Trophoblast cell (in vitro differentiated cells and primary cell): ENCODE measurements at regions not wholly inside any gene's neighbourhood (a gene's known extent, or its start where the extent isn't known, plus 50 kb on each side); places are given as distances from the start of the nearest gene placed in this dataset.

Source experiments
- DNase-seq, 2 donors: peaks; one replicate each; pipeline ENCODE4 v3.0.0-alpha.2; 2016
- H2AFZ ChIP-seq: 2 replicates; pipeline ENCODE4 v1.6.1; 2013; ENCODE audit warnings: low read length, moderate library complexity, mild to moderate bottlenecking; ENCODE audit not compliant: insufficient read depth, poor library complexity
- H2AK5ac ChIP-seq: 2 replicates; pipeline ENCODE4 v1.6.1; 2013; ENCODE audit warnings: mild to moderate bottlenecking, low read length
- H2BK120ac ChIP-seq: 2 replicates; pipeline ENCODE4 v1.6.1; 2013; ENCODE audit warnings: low read length, mild to moderate bottlenecking, moderate library complexity; ENCODE audit not compliant: insufficient read depth, poor library complexity
- H2BK12ac ChIP-seq: 2 replicates; pipeline ENCODE4 v1.6.1; 2013; ENCODE audit warnings: mild to moderate bottlenecking, low read length, moderate library complexity
- H2BK5ac ChIP-seq: 2 replicates; pipeline ENCODE4 v1.6.1; 2013; ENCODE audit warnings: low read length, low read depth, moderate library complexity, mild to moderate bottlenecking; ENCODE audit not compliant: poor library complexity
- H3K14ac ChIP-seq: 2 replicates; pipeline ENCODE4 v1.6.1; 2013; ENCODE audit warnings: mild to moderate bottlenecking, low read length
- H3K18ac ChIP-seq: 2 replicates; pipeline ENCODE4 v1.6.1; 2013; ENCODE audit warnings: mild to moderate bottlenecking, low read length
- H3K23ac ChIP-seq: 2 replicates; pipeline ENCODE4 v1.6.1; 2013; ENCODE audit warnings: low read length
- H3K27ac ChIP-seq: 2 replicates; pipeline ENCODE4 v1.5.1; 2013; ENCODE audit warnings: low read depth, mild to moderate bottlenecking, inconsistent platforms, low read length, moderate library complexity
- H3K27me3 ChIP-seq: 2 replicates; pipeline ENCODE4 v1.6.1; 2013; ENCODE audit warnings: inconsistent platforms, mild to moderate bottlenecking, low read length, moderate library complexity; ENCODE audit not compliant: insufficient read depth
- H3K36me3 ChIP-seq, 2 experiments: 1 replicate in 1 of 2; 2 replicates in 1 of 2; pipeline ENCODE4 v1.6.1; 2013; ENCODE audit warnings: low read length in 2 of 2, mild to moderate bottlenecking in 2 of 2, moderate library complexity in 1 of 2; ENCODE audit not compliant: insufficient read depth in 2 of 2, control insufficient read depth in 1 of 2
- H3K4ac ChIP-seq: 2 replicates; pipeline ENCODE4 v1.6.1; 2013; ENCODE audit warnings: low read depth, mild to moderate bottlenecking, low read length, moderate library complexity
- H3K4me1 ChIP-seq, 2 experiments: 1 replicate in 1 of 2; 2 replicates in 1 of 2; pipeline ENCODE4 v1.6.1; 2013; ENCODE audit warnings: low read length in 2 of 2, mild to moderate bottlenecking in 2 of 2, moderate library complexity in 1 of 2; ENCODE audit not compliant: insufficient read depth in 2 of 2, control insufficient read depth in 1 of 2
- H3K4me2 ChIP-seq: 2 replicates; pipeline ENCODE4 v1.6.1; 2013; ENCODE audit warnings: inconsistent platforms, mild to moderate bottlenecking, low read length, moderate library complexity
- H3K4me3 ChIP-seq: 2 replicates; pipeline ENCODE4 v1.5.1; 2013; ENCODE audit warnings: mild to moderate bottlenecking, low read depth, low read length, inconsistent platforms
- H3K79me1 ChIP-seq: one replicate; pipeline ENCODE4 v1.6.1; 2013; ENCODE audit warnings: low read length
- H3K79me2 ChIP-seq: 2 replicates; pipeline ENCODE4 v1.6.1; 2013; ENCODE audit warnings: low read length, mild to moderate bottlenecking; ENCODE audit not compliant: control insufficient read depth, insufficient read depth, poor library complexity
- H3K9ac ChIP-seq: 2 replicates; pipeline ENCODE4 v1.6.1; 2013; ENCODE audit warnings: mild to moderate bottlenecking, low read length
- H3K9me3 ChIP-seq: 2 replicates; pipeline ENCODE4 v1.6.1; 2013; ENCODE audit warnings: low read depth, mild to moderate bottlenecking, control low read depth, inconsistent platforms, low read length; ENCODE audit not compliant: insufficient read depth
- H4K12ac ChIP-seq: 2 replicates; pipeline ENCODE4 v1.6.1; 2013; ENCODE audit warnings: low read depth, mild to moderate bottlenecking, low read length, moderate library complexity
- H4K8ac ChIP-seq: 2 replicates; pipeline ENCODE4 v1.6.1; 2013; ENCODE audit warnings: low read depth, mild to moderate bottlenecking, low read length, moderate library complexity
- H4K91ac ChIP-seq: one replicate; pipeline ENCODE4 v1.6.1; 2013; ENCODE audit warnings: low read depth, mild to moderate bottlenecking, low read length, moderate library complexity
- WGBS: extraction: QIAGEN DNeasy Blood & Tissue Kit; methylation state at CpG from one replicate; pipeline ENCODE4 v1.1.7; 2013; ENCODE audit warnings: missing lambda C conversion rate; ENCODE audit not compliant: insufficient read length, insufficient coverage; ENCODE audit errors: extremely low coverage; 5-methylcytosine and 5-hydroxymethylcytosine counted together

GRCh38 chr1:90201467-90202358 lies 206.8 kb downstream of the ZNF326 start:
- DNase-seq = peak; percentile 79 to 84
- no peaks in the 10 kb centered on the region for H3K36me3 ChIP-seq
- no peaks in the 10 kb centered on the region for H3K9me3 ChIP-seq
- no peak overlapping the region for H3K4me2 ChIP-seq
- H2AK5ac ChIP-seq = no peak overlapping the region
- H2AFZ ChIP-seq = no peak overlapping the region
- H3K18ac ChIP-seq = no peak overlapping the region
- no peak overlapping the region for H3K4ac ChIP-seq
- H2BK12ac ChIP-seq = no peak overlapping the region
- no peak overlapping the region for H3K9ac ChIP-seq
- H3K4me3 ChIP-seq = no peak overlapping the region
- H4K91ac ChIP-seq = no peak overlapping the region
- H3K79me1 ChIP-seq = no peaks in the 10 kb centered on the region
- H2BK5ac ChIP-seq = no peak overlapping the region
- H3K14ac ChIP-seq = no peak overlapping the region
- no peak overlapping the region for H4K12ac ChIP-seq
- no peak overlapping the region for H2BK120ac ChIP-seq
- no peak overlapping the region for H3K27ac ChIP-seq
- H3K23ac ChIP-seq = no peak overlapping the region
- no peaks in the 10 kb centered on the region for H3K79me2 ChIP-seq
- H4K8ac ChIP-seq = no peak overlapping the region
- WGBS = no CpG with 5 or more reads among the region's 6 CpGs
- no peaks in the 10 kb centered on the region for H3K4me1 ChIP-seq
- no peaks in the 10 kb centered on the region for H3K27me3 ChIP-seq

GRCh38 chr1:90200646-90201205 lies 205.8 kb downstream of the ZNF326 start:
- Histone ChIP-seq H3K9me3 (no peaks in the 10 kb centered on the region), H3K36me3 (no peaks in the 10 kb centered on the region), H3K79me2 (no peaks in the 10 kb centered on the region), H3K4me2 (no peak overlapping the region), H3K27ac (no peak overlapping the region), H2AK5ac (no peak overlapping the region), H2BK12ac (no peak overlapping the region), H3K4me3 (no peak overlapping the region), H4K12ac (no peak overlapping the region), H3K9ac (no peak overlapping the region), H2AFZ (no peak overlapping the region), H3K18ac (no peak overlapping the region), H3K4me1 (no peaks in the 10 kb centered on the region), H3K4ac (no peak overlapping the region), H3K14ac (no peak overlapping the region), H4K91ac (no peak overlapping the region), H3K79me1 (no peaks in the 10 kb centered on the region), H3K23ac (no peak overlapping the region), H2BK5ac (no peak overlapping the region), H2BK120ac (no peak overlapping the region), H4K8ac (no peak overlapping the region), H3K27me3 (no peaks in the 10 kb centered on the region)
- no peak for DNase-seq
- no CpG with 5 or more reads among the region's 5 CpGs for WGBS

GRCh38 chr1:90198616-90199332 lies 203.9 kb downstream of the ZNF326 start:
- no peak overlapping the region for H3K23ac ChIP-seq

DNA sequence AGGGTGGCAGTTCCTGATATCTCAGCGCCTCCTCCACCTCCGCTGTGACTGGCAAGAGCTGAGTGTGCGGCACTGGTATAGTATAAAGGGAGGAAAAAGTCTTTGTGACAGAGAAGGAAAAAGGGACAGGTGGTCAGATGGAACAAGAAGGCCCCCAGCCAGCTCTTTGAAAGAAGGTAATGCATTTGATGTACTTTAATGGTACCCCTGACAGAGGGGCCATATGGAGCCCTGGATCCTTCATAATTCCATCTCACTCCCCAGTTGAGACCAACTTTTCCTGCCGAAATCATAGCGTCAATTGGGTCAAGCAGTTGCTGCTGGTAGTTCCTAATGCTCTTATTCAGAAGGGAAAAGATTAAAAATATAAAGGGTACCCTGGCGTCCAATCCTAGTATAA lies 198.2 kb downstream of the ZNF326 start:
- Histone ChIP-seq H3K4me3 (no peak overlapping the region), H2BK5ac (no peak overlapping the region), H4K12ac (no peak overlapping the region), H3K14ac (no peak overlapping the region), H3K4me2 (no peak overlapping the region), H3K27me3 (no peaks in the 10 kb centered on the region), H3K4ac (no peak overlapping the region), H3K36me3 (no peaks in the 10 kb centered on the region), H4K91ac (no peak overlapping the region), H3K27ac (no peak overlapping the region), H2BK120ac (no peak overlapping the region), H3K79me2 (no peaks in the 10 kb centered on the region), H3K9me3 (no peaks in the 10 kb centered on the region), H3K23ac (no peak overlapping the region), H4K8ac (no peak overlapping the region), H2AFZ (no peak overlapping the region), H3K9ac (no peak overlapping the region), H2AK5ac (no peak overlapping the region), H3K79me1 (no peaks in the 10 kb centered on the region), H3K4me1 (no peaks in the 10 kb centered on the region), H2BK12ac (no peak overlapping the region), H3K18ac (no peak overlapping the region)
- DNase-seq = no peak
- WGBS = no CpG with 5 or more reads among the region's 6 CpGs

More at GRCh38 chr1:90198616-90199332, 203.9 kb downstream of the ZNF326 start:
- no peak overlapping the region for H2BK12ac ChIP-seq
- no peak overlapping the region for H3K18ac ChIP-seq
- H2AK5ac ChIP-seq = no peak overlapping the region
- no peak overlapping the region for H4K8ac ChIP-seq
- no peak overlapping the region for H2AFZ ChIP-seq
- H3K4me1 ChIP-seq = no peaks in the 10 kb centered on the region
- no peak overlapping the region for H3K27ac ChIP-seq
- H3K9me3 ChIP-seq = no peaks in the 10 kb centered on the region
- H3K79me1 ChIP-seq = no peaks in the 10 kb centered on the region
- no peak overlapping the region for H4K12ac ChIP-seq
- no peaks in the 10 kb centered on the region for H3K79me2 ChIP-seq
- no peak overlapping the region for H3K4ac ChIP-seq
- H3K4me2 ChIP-seq = no peak overlapping the region
- no peaks in the 10 kb centered on the region for H3K36me3 ChIP-seq
- no peaks in the 10 kb centered on the region for H3K27me3 ChIP-seq
- H3K4me3 ChIP-seq = no peak overlapping the region
- DNase-seq = no peak
- no CpG with 5 or more reads among the region's 13 CpGs for WGBS
- no peak overlapping the region for H3K9ac ChIP-seq
- no peak overlapping the region for H2BK5ac ChIP-seq
- H3K14ac ChIP-seq = no peak overlapping the region
- no peak overlapping the region for H4K91ac ChIP-seq
- H2BK120ac ChIP-seq = no peak overlapping the region
